Keratinocyte (primary cell): ENCODE measurements at regions not wholly inside any gene's neighbourhood (a gene's known extent, or its start where the extent isn't known, plus 50 kb on each side); places are given as distances from the start of the nearest gene placed in this dataset.

Experiments used
- DNase-seq: peaks from one replicate; pipeline ENCODE4 v3.0.0-alpha.2; 2011; ENCODE audit warnings: low read depth, missing footprints, low spot score
- FAIRE-seq: peaks from 2 replicates; lab custom pipeline; 2011; peaks lifted over from hg19 to GRCh38; lab: Jason Lieb, UNC
- H2AFZ ChIP-seq: 2 replicates; pipeline ENCODE4 v1.6.0; 2012; ENCODE audit warnings: low read length, control low read depth, inconsistent platforms; ENCODE audit not compliant: control insufficient read depth
- H3K27ac ChIP-seq: 2 replicates; pipeline ENCODE4 v1.5.1; 2011; ENCODE audit warnings: low read length; ENCODE audit not compliant: control insufficient read depth, insufficient read depth
- H3K27me3 ChIP-seq: 3 replicates; pipeline ENCODE4 v1.6.0; 2011; ENCODE audit warnings: low read length; ENCODE audit not compliant: control insufficient read depth, insufficient read depth; ENCODE audit errors: extremely low read depth
- H3K36me3 ChIP-seq, 2 experiments: 2 replicates in 1 of 2; 3 replicates in 1 of 2; pipeline ENCODE4 v1.5.1; 2011; ENCODE audit warnings: low read length in 2 of 2, mild to moderate bottlenecking in 1 of 2; ENCODE audit not compliant: control insufficient read depth in 2 of 2, insufficient read depth in 2 of 2; ENCODE audit errors: extremely low read depth in 1 of 2
- H3K4me1 ChIP-seq: 3 replicates; pipeline ENCODE4 v1.5.1; 2011; ENCODE audit warnings: low read length; ENCODE audit not compliant: control insufficient read depth, insufficient read depth; ENCODE audit errors: extremely low read depth
- H3K4me2 ChIP-seq: 3 replicates; pipeline ENCODE4 v1.6.0; 2011; ENCODE audit warnings: low read depth, low read length; ENCODE audit not compliant: control insufficient read depth, insufficient read depth; ENCODE audit errors: extremely low read depth
- H3K4me3 ChIP-seq, 3 experiments: fragments of 200-600 bp in 1 of 3; sonication (generic) in 1 of 3; 2 replicates in 2 of 3; 3 replicates in 1 of 3; pipeline ENCODE4 v1.5.1; 2011 to 2016; ENCODE audit warnings: low read length in 3 of 3, mild to moderate bottlenecking in 3 of 3, control low read depth in 2 of 3, inconsistent platforms in 1 of 3, low read depth in 1 of 3, mixed read lengths in 1 of 3, mixed run types in 1 of 3, moderate library complexity in 1 of 3; ENCODE audit not compliant: control insufficient read depth in 2 of 3, insufficient read depth in 2 of 3; ENCODE audit errors: extremely low read depth in 1 of 3
- H3K79me2 ChIP-seq: 2 replicates; pipeline ENCODE4 v1.6.0; 2012; ENCODE audit warnings: low read length; ENCODE audit not compliant: control insufficient read depth, insufficient read depth
- H3K9ac ChIP-seq: 3 replicates; pipeline ENCODE4 v1.6.0; 2011; ENCODE audit warnings: low read length; ENCODE audit not compliant: control insufficient read depth, insufficient read depth; ENCODE audit errors: extremely low read depth
- H3K9me1 ChIP-seq: 3 replicates; pipeline ENCODE4 v1.6.0; 2011; ENCODE audit warnings: low read length; ENCODE audit not compliant: control insufficient read depth, insufficient read depth; ENCODE audit errors: extremely low read depth
- H3K9me3 ChIP-seq: 2 replicates; pipeline ENCODE4 v1.5.1; 2012; ENCODE audit warnings: low read depth, low read length; ENCODE audit not compliant: control insufficient read depth
- H4K20me1 ChIP-seq: 3 replicates; pipeline ENCODE4 v1.6.0; 2011; ENCODE audit warnings: low read length; ENCODE audit not compliant: control insufficient read depth, insufficient read depth; ENCODE audit errors: extremely low read depth
- CTCF ChIP-seq, 3 experiments: IDR thresholded peaks in 1 of 3; conservative IDR thresholded peaks in 1 of 3; optimal IDR thresholded peaks in 1 of 3; 2 replicates in 2 of 3; 3 replicates in 1 of 3; pipeline versions ENCODE3 to v1.5.1; 2011; ENCODE audit warnings: low read length in 3 of 3, mild to moderate bottlenecking in 3 of 3, moderate library complexity in 2 of 3, control low read depth in 1 of 3, inconsistent platforms in 1 of 3; ENCODE audit not compliant: insufficient read depth in 2 of 3; ENCODE audit errors: extremely low read depth in 1 of 3
- EZH2 ChIP-seq: IDR thresholded peaks from one replicate; pipeline ENCODE4 v1.6.1; 2012; ENCODE audit warnings: inconsistent platforms, mild to moderate bottlenecking, low read length, moderate library complexity
- dilution Hi-C: fragments of 300-500 bp; cut with MboI; formaldehyde crosslinking; loops from one replicate; pipeline ENCODE4 v1.7.0; 2020; ENCODE audit warnings: low sequenced_read_pairs; ENCODE audit not compliant: extremely low pct_ligation_motif_present

- no peak for FAIRE-seq
- DNase-seq, result no peak
- no peak overlapping the region for H3K4me3 ChIP-seq
Measured at GRCh38 chr9:93771276-93771675, 183.9 kb downstream of the BARX1 start.

GRCh38 chr9:93761822-93762221, 185.4 kb downstream of the PHF2 start:
- Histone ChIP-seq H3K9me3 (peaks cover 3% of the 10 kb centered on the region), H3K79me2 (no peaks in the 10 kb centered on the region), H3K9ac (no peak overlapping the region), H3K9me1 (no peaks in the 10 kb centered on the region), H3K4me2 (no peak overlapping the region), H3K4me3 (no peak overlapping the region), H2AFZ (no peak overlapping the region), H3K27ac (no peak overlapping the region), H3K4me1 (no peaks in the 10 kb centered on the region), H3K36me3 (no peaks in the 10 kb centered on the region), H3K27me3 (no peaks in the 10 kb centered on the region), H4K20me1 (no peaks in the 10 kb centered on the region)
- FAIRE-seq (no peak), DNase-seq (no peak)
- dilution Hi-C loops, result no loop called here
- TF ChIP-seq EZH2, result no peak
- no peak for TF ChIP-seq CTCF (optimal IDR thresholded peaks at IDR 0.05 in 1 of 3, IDR thresholded peaks at IDR 0.05 in 1 of 3, conservative IDR thresholded peaks at IDR 0.05 in 1 of 3; ENCODE audit: extremely low read depth in 1 of 3, insufficient read depth in 2 of 3, low read length in 3 of 3)

More at GRCh38 chr9:93771276-93771675, 183.9 kb downstream of the BARX1 start:
- dilution Hi-C loops, result no loop called here
- TF ChIP-seq CTCF (optimal IDR thresholded peaks at IDR 0.05 in 1 of 3, IDR thresholded peaks at IDR 0.05 in 1 of 3, conservative IDR thresholded peaks at IDR 0.05 in 1 of 3; ENCODE audit: extremely low read depth in 1 of 3, insufficient read depth in 2 of 3, low read length in 3 of 3) (no peak), EZH2 (no peak)
- no peaks in the 10 kb centered on the region for H3K27me3 ChIP-seq
- no peak overlapping the region for H3K27ac ChIP-seq
- no peaks in the 10 kb centered on the region for H3K9me1 ChIP-seq
- H2AFZ ChIP-seq, result no peak overlapping the region
- no peaks in the 10 kb centered on the region for H3K4me1 ChIP-seq
- no peaks in the 10 kb centered on the region for H3K36me3 ChIP-seq
- no peaks in the 10 kb centered on the region for H3K9me3 ChIP-seq
- no peak overlapping the region for H3K9ac ChIP-seq
- no peaks in the 10 kb centered on the region for H4K20me1 ChIP-seq
- H3K4me2 ChIP-seq, result no peak overlapping the region
- no peaks in the 10 kb centered on the region for H3K79me2 ChIP-seq
